CD4-positive, alpha-beta T cell (primary cell): ENCODE measurements at regions not wholly inside any gene's neighbourhood (a gene's known extent, or its start where the extent isn't known, plus 50 kb on each side); places are given as distances from the start of the nearest gene placed in this dataset.
"Not testable (repeated sequence)": the region's sequence is repeated elsewhere in the genome, so short reads cannot be mapped to it uniquely, and the experiment has no call there.

ENCODE experiments used
- ATAC-seq: fragments of 200-7000 bp; cut with Tn5 transposase; one replicate; pipeline ENCODE4 v1.10.0; 2022; ENCODE audit warnings: mild to moderate bottlenecking; ENCODE audit not compliant: poor library complexity
- CTCF ChIA-PET: fragments of 350-600 bp; sonication (Branson Sonifier 250); formaldehyde crosslinking; loops from one replicate; lab custom pipeline; 2021; ENCODE audit warnings: antibody characterized with exemption, inconsistent platforms; lab: Charles Lee
- POLR2A ChIA-PET: fragments of 350-600 bp; sonication (Branson Sonifier 250); formaldehyde crosslinking; loops from one replicate; lab custom pipeline; 2021; ENCODE audit warnings: antibody characterized with exemption, inconsistent platforms; lab: Charles Lee
- DNase-seq, 14 experiments: peaks; one replicate each; pipeline ENCODE4 v3.0.0-alpha.2; 2013 to 2020; ENCODE audit warnings: mixed read lengths in 2 of 14
- H3K27ac ChIP-seq, 2 donors: one replicate each; pipeline versions ENCODE4 v1.5.1 to v1.7.0; 2013; ENCODE audit warnings: low read length in 2 of 2, low read depth in 1 of 2, mild to moderate bottlenecking in 1 of 2
- H3K27me3 ChIP-seq, 2 experiments: 1 replicate in 1 of 2; 2 replicates in 1 of 2; pipeline versions ENCODE4 v1.6.1 to v1.7.0; 2013; ENCODE audit warnings: low read length in 2 of 2, control low read depth in 1 of 2, mild to moderate bottlenecking in 1 of 2, moderate library complexity in 1 of 2; ENCODE audit not compliant: insufficient read depth in 2 of 2, control insufficient read depth in 1 of 2
- H3K36me3 ChIP-seq: one replicate; pipeline ENCODE4 v1.6.1; 2013; ENCODE audit warnings: low read length, control low read depth; ENCODE audit not compliant: insufficient read depth
- H3K4me1 ChIP-seq: one replicate; pipeline ENCODE4 v1.6.1; 2013; ENCODE audit warnings: low read length, control low read depth; ENCODE audit not compliant: insufficient read depth
- H3K4me3 ChIP-seq: one replicate; pipeline ENCODE4 v1.5.1; 2013; ENCODE audit warnings: mild to moderate bottlenecking, low read length, moderate library complexity
- H3K9me3 ChIP-seq, 2 experiments: 1 replicate in 1 of 2; 2 replicates in 1 of 2; pipeline versions ENCODE4 v1.6.1 to v1.7.0; 2013; ENCODE audit warnings: low read length in 2 of 2, mild to moderate bottlenecking in 2 of 2, control low read depth in 1 of 2, moderate library complexity in 1 of 2; ENCODE audit not compliant: control insufficient read depth in 1 of 2, insufficient read depth in 1 of 2
- H3K27ac Mint-ChIP-seq: one replicate; pipeline ENCODE4 v1.8.0; 2020; ENCODE audit warnings: mixed read lengths
- H3K27me3 Mint-ChIP-seq: one replicate; pipeline ENCODE4 v1.8.0; 2021; ENCODE audit warnings: mixed read lengths
- H3K36me3 Mint-ChIP-seq: one replicate; pipeline ENCODE4 v1.8.0; 2021; ENCODE audit warnings: low read depth, mixed read lengths
- H3K4me1 Mint-ChIP-seq: one replicate; pipeline ENCODE4 v1.8.0; 2021; ENCODE audit warnings: low read depth, mixed read lengths
- H3K4me3 Mint-ChIP-seq: one replicate; pipeline ENCODE4 v1.8.0; 2020; ENCODE audit warnings: mild to moderate bottlenecking, mixed read lengths
- H3K9me3 Mint-ChIP-seq: one replicate; pipeline ENCODE4 v1.8.0; 2020; ENCODE audit warnings: mixed read lengths
- intact Hi-C, 2 experiments: fragments of 100-400 bp; cut with DNase I in 1 of 2; cut with micrococcal nuclease in 1 of 2; formaldehyde crosslinking; loops; one replicate each; pipeline versions ENCODE4 v1.15.1 to v1.9.0; 2023 to 2025; cut with DNase I, micrococcal nuclease
- TF ChIP-seq, protein P1 (sequence below): fragments of 200-600 bp; IDR thresholded peaks from one replicate; pipeline ENCODE4 v1.8.0; 2022; ENCODE audit warnings: antibody characterized with exemption, mild to moderate bottlenecking

DNA sequence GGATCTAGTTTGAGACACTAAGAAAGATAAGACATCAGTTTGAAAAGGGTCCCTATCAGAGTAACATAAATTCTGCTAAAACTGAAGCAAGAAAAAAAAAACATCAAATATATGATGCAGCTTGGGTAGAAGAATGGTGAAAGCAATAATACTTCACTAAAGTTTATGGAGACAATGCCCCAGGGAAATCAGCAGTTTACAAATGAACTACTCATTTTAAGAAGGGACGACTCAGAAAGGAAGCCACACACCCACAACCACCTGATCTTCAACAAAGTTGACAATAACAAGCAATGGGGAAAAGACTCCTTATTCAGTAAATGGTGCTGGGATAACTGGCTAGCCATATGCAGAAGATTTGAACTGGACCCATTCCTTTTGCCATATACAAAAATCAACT is 143.5 kb downstream of the TPBG start:
- ChIA-PET POLR2A (no interaction called here), CTCF (no interaction called here)
- Mint-ChIP-seq H3K4me1 (no peaks in the 10 kb centered on the region), H3K9me3 (peaks cover 2% of the 10 kb centered on the region), H3K27me3 (no peaks in the 10 kb centered on the region), H3K27ac (no peak overlapping the region), H3K36me3 (no peaks in the 10 kb centered on the region), H3K4me3 (no peak overlapping the region)
- intact Hi-C loops = no loop called here
- Histone ChIP-seq H3K36me3 (no peaks in the 10 kb centered on the region), H3K4me3 (no peak overlapping the region), H3K27me3 (no peaks in the 10 kb centered on the region), H3K4me1 (no peaks in the 10 kb centered on the region), H3K27ac (no peak overlapping the region), H3K9me3 (peaks cover 0 to 3% of the 10 kb centered on the region in 2 experiments)
- TF ChIP-seq, protein P1, sequence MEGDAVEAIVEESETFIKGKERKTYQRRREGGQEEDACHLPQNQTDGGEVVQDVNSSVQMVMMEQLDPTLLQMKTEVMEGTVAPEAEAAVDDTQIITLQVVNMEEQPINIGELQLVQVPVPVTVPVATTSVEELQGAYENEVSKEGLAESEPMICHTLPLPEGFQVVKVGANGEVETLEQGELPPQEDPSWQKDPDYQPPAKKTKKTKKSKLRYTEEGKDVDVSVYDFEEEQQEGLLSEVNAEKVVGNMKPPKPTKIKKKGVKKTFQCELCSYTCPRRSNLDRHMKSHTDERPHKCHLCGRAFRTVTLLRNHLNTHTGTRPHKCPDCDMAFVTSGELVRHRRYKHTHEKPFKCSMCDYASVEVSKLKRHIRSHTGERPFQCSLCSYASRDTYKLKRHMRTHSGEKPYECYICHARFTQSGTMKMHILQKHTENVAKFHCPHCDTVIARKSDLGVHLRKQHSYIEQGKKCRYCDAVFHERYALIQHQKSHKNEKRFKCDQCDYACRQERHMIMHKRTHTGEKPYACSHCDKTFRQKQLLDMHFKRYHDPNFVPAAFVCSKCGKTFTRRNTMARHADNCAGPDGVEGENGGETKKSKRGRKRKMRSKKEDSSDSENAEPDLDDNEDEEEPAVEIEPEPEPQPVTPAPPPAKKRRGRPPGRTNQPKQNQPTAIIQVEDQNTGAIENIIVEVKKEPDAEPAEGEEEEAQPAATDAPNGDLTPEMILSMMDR = no peak
- ATAC-seq (no peak), DNase-seq (no peak)

GRCh38 chr6:82511546-82511945 is 147.9 kb downstream of the TPBG start:
- peaks cover 7% of the 10 kb centered on the region for H3K9me3 Mint-ChIP-seq
- Histone ChIP-seq H3K27ac (no peak overlapping the region), H3K27me3 (no peaks in the 10 kb centered on the region), H3K36me3 (no peaks in the 10 kb centered on the region), H3K4me1 (no peaks in the 10 kb centered on the region), H3K4me3 (no peak overlapping the region), H3K9me3 (peaks cover 0 to 5% of the 10 kb centered on the region in 2 experiments)
- no peaks in the 10 kb centered on the region for H3K4me1 Mint-ChIP-seq
- ATAC-seq = no peak
- intact Hi-C loops = no loop called here
- DNase-seq = no peak
- TF ChIP-seq, protein P1 = no peak
- H3K4me3 Mint-ChIP-seq = no peak overlapping the region
- ChIA-PET POLR2A (no interaction called here), CTCF (no interaction called here)
- no peaks in the 10 kb centered on the region for H3K27me3 Mint-ChIP-seq
- no peaks in the 10 kb centered on the region for H3K36me3 Mint-ChIP-seq
- no peak overlapping the region for H3K27ac Mint-ChIP-seq

- H3K9me3 Mint-ChIP-seq, CTCF ChIA-PET, H3K4me3 ChIP-seq, H3K27me3 ChIP-seq, H3K4me1 ChIP-seq, H3K27me3 Mint-ChIP-seq, H3K27ac Mint-ChIP-seq, DNase-seq, POLR2A ChIA-PET, H3K4me3 Mint-ChIP-seq, ATAC-seq, H3K27ac ChIP-seq, H3K4me1 Mint-ChIP-seq, H3K36me3 ChIP-seq, H3K9me3 ChIP-seq, H3K36me3 Mint-ChIP-seq, intact Hi-C loops: not testable (repeated sequence)
Measured at GRCh38 chr6:82517896-82518295, 154.3 kb downstream of the TPBG start.

- Mint-ChIP-seq H3K27me3 (no peaks in the 10 kb centered on the region), H3K9me3 (peaks cover 2% of the 10 kb centered on the region), H3K4me3 (no peak overlapping the region), H3K27ac (no peak overlapping the region), H3K4me1 (no peaks in the 10 kb centered on the region), H3K36me3 (no peaks in the 10 kb centered on the region)
- H3K9me3 ChIP-seq = no peaks in the 10 kb centered on the region
- intact Hi-C loops = no loop called here
- TF ChIP-seq, protein P1 = no peak
- DNase-seq (no peak), ATAC-seq (no peak)
- no peaks in the 10 kb centered on the region for H3K4me1 ChIP-seq
- POLR2A ChIA-PET = no interaction called here
- no peaks in the 10 kb centered on the region for H3K27me3 ChIP-seq
- no peaks in the 10 kb centered on the region for H3K36me3 ChIP-seq
- CTCF ChIA-PET = no interaction called here
- no peak overlapping the region for H3K27ac ChIP-seq
- no peak overlapping the region for H3K4me3 ChIP-seq
Measured at GRCh38 chr6:82521369-82521768, 157.8 kb downstream of the TPBG start.
